Endothelial cell of umbilical vein (primary cell): ENCODE measurements at regions not wholly inside any gene's neighbourhood (a gene's known extent, or its start where the extent isn't known, plus 50 kb on each side); places are given as distances from the start of the nearest gene placed in this dataset.

Experiments
- BruUV-seq: library from RNA; stranded (reverse); fragments of 400-500 nt; replicated peaks from 2 replicates; lab custom pipeline; 2021; lab: Mats Ljungman, UMichigan
- CTCF ChIA-PET: fragments of 300-600, 350-600 bp; sonication (Branson Sonifier 250); formaldehyde crosslinking; loops from one replicate; lab custom pipeline; 2021; ENCODE audit warnings: antibody characterized with exemption, inconsistent platforms; lab: Charles Lee
- POLR2A ChIA-PET: fragments of 300-600, 350-600 bp; sonication (Branson Sonifier 250); formaldehyde crosslinking; loops from one replicate; lab custom pipeline; 2021; ENCODE audit warnings: antibody characterized with exemption, inconsistent platforms; lab: Charles Lee
- DNase-seq: peaks from one replicate; pipeline ENCODE4 v3.0.0-alpha.2; 2011; ENCODE audit warnings: low read depth, low spot score
- FAIRE-seq: peaks from 2 replicates; lab custom pipeline; 2011; peaks lifted over from hg19 to GRCh38; lab: Jason Lieb, UNC
- H2AFZ ChIP-seq: 2 replicates; pipeline ENCODE4 v1.6.0; 2012; ENCODE audit warnings: low read depth, low read length, control low read depth, inconsistent platforms
- H3K27ac ChIP-seq: 2 replicates; pipeline ENCODE4 v1.5.1; 2011; ENCODE audit warnings: low read depth, mild to moderate bottlenecking, control low read depth, low read length, moderate library complexity; ENCODE audit not compliant: insufficient read depth
- H3K27me3 ChIP-seq, 2 experiments: 2 replicates each; pipeline versions ENCODE4 v1.6.0 to v1.6.1; 2011; ENCODE audit warnings: low read length in 2 of 2, mixed read lengths in 1 of 2; ENCODE audit not compliant: control insufficient read depth in 2 of 2, insufficient read depth in 2 of 2
- H3K36me3 ChIP-seq, 2 experiments: 2 replicates in 1 of 2; 3 replicates in 1 of 2; pipeline ENCODE4 v1.5.1; 2011; ENCODE audit warnings: low read length in 2 of 2, mild to moderate bottlenecking in 1 of 2, moderate library complexity in 1 of 2; ENCODE audit not compliant: control insufficient read depth in 2 of 2, insufficient read depth in 2 of 2; ENCODE audit errors: extremely low read depth in 1 of 2
- H3K4me1 ChIP-seq: 3 replicates; pipeline ENCODE4 v1.5.1; 2011; ENCODE audit warnings: mild to moderate bottlenecking, low read length; ENCODE audit not compliant: control insufficient read depth, insufficient read depth; ENCODE audit errors: extremely low read depth
- H3K4me2 ChIP-seq: 2 replicates; pipeline ENCODE4 v1.6.1; 2011; ENCODE audit warnings: low read length, control low read depth, mixed read lengths; ENCODE audit not compliant: insufficient read depth
- H3K4me3 ChIP-seq, 3 experiments: fragments of 200-600 bp in 1 of 3; sonication (generic), shearing (Covaris generic) in 1 of 3; replicated peaks in 1 of 3; 2 replicates each; pipeline ENCODE4 v1.5.1; 2011 to 2016; ENCODE audit warnings: control low read depth in 3 of 3, low read length in 3 of 3, mild to moderate bottlenecking in 2 of 3, inconsistent platforms in 1 of 3, low read depth in 1 of 3, moderate library complexity in 1 of 3; ENCODE audit not compliant: insufficient read depth in 1 of 3
- H3K79me2 ChIP-seq: 2 replicates; pipeline ENCODE4 v1.6.0; 2012; ENCODE audit warnings: low read length, inconsistent platforms; ENCODE audit not compliant: control insufficient read depth, insufficient read depth
- H3K9ac ChIP-seq: replicated peaks from 2 replicates; pipeline ENCODE3; 2011; ENCODE audit warnings: low read length, control low read depth; ENCODE audit not compliant: insufficient read depth; ENCODE audit errors: extremely low read depth
- H3K9me1 ChIP-seq: replicated peaks from 3 replicates; pipeline ENCODE4 v1.6.0; 2011; ENCODE audit warnings: mild to moderate bottlenecking, low read length; ENCODE audit not compliant: control insufficient read depth, insufficient read depth; ENCODE audit errors: extremely low read depth
- H3K9me3 ChIP-seq: replicated peaks from 2 replicates; pipeline ENCODE4 v1.5.1; 2012; ENCODE audit warnings: low read length, inconsistent platforms; ENCODE audit not compliant: control insufficient read depth, insufficient read depth
- H4K20me1 ChIP-seq: replicated peaks from 2 replicates; pipeline ENCODE3; 2011; ENCODE audit warnings: mild to moderate bottlenecking, low read length; ENCODE audit not compliant: control insufficient read depth, insufficient read depth; ENCODE audit errors: extremely low read depth
- EZH2 ChIP-seq: IDR thresholded peaks from 2 replicates; pipeline ENCODE4 v1.6.1; 2012; ENCODE audit warnings: borderline replicate concordance, low read depth, mild to moderate bottlenecking, moderate library complexity, low read length, inconsistent platforms; ENCODE audit not compliant: severe bottlenecking
- FOS ChIP-seq: IDR thresholded peaks from 2 replicates; pipeline ENCODE4 v1.6.1; 2011; ENCODE audit warnings: mild to moderate bottlenecking, low read length, moderate library complexity, borderline replicate concordance; ENCODE audit not compliant: insufficient read depth
- GATA2 ChIP-seq: IDR thresholded peaks from 2 replicates; pipeline ENCODE4 v1.7.0; 2011; ENCODE audit warnings: low read depth, mild to moderate bottlenecking, moderate library complexity, mixed read lengths, low read length; ENCODE audit not compliant: insufficient read length, insufficient read depth
- JUN ChIP-seq: IDR thresholded peaks from 2 replicates; pipeline ENCODE4 v1.6.1; 2011; ENCODE audit warnings: borderline replicate concordance, low read depth; ENCODE audit not compliant: insufficient read length, insufficient read depth
- MAX ChIP-seq: IDR thresholded peaks from 2 replicates; pipeline ENCODE4 v1.6.1; 2011; ENCODE audit not compliant: insufficient read depth, insufficient read length
- MYC ChIP-seq: IDR thresholded peaks from one replicate; pipeline ENCODE4 v1.6.1; 2011; ENCODE audit warnings: mild to moderate bottlenecking, low read depth, low read length
- POLR2A ChIP-seq: IDR thresholded peaks from 2 replicates; pipeline ENCODE4 v1.6.1; 2012; ENCODE audit warnings: low read depth, mild to moderate bottlenecking, control low read depth, low read length
- POLR2AphosphoS5 ChIP-seq: IDR thresholded peaks from 2 replicates; pipeline ENCODE4 v1.6.1; 2012; ENCODE audit warnings: low read depth, mild to moderate bottlenecking, control low read depth, low read length, moderate library complexity; ENCODE audit not compliant: insufficient read depth
- dilution Hi-C: fragments of 300-500 bp; cut with MboI; formaldehyde crosslinking; loops from one replicate; pipeline ENCODE4 v1.15.0; 2019; ENCODE audit warnings: low sequenced_read_pairs; ENCODE audit not compliant: extremely low pct_ligation_motif_present
- intact Hi-C: fragments of 100-400 bp; cut with micrococcal nuclease; formaldehyde crosslinking; loops from one replicate; pipeline ENCODE4 v1.10.0; 2022
- TF ChIP-seq, protein P1 (sequence below), 2 donors: IDR thresholded peaks; 1 replicate in 1 of 2; 2 replicates in 1 of 2; pipeline ENCODE4 v1.5.1; 2011; ENCODE audit warnings: low read length in 2 of 2, mild to moderate bottlenecking in 2 of 2, moderate library complexity in 2 of 2, control low read depth in 1 of 2, inconsistent platforms in 1 of 2, low read depth in 1 of 2; ENCODE audit not compliant: insufficient read depth in 1 of 2; ENCODE audit errors: extremely low read depth in 1 of 2

DNA sequence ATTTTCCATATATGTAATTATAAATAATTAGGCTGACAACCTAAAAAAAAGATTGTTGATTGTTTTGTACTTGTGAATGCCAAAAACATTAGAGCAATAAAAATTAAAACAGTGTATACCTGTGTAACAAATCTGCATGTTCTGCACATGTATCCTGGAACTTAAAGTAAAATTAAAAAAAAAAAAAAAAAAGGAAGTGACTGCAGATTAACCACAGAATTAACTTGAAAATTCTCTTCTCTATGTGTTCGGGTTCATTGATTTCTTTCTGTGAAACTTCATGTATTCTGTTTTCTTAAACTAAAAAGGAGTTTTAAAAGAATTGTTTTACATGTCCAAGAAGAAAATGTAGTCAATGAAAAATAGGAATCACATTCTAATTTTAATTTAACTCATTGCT lies 95.7 kb downstream of the FASLG start:
- Histone ChIP-seq H3K9ac (no peak overlapping the region), H3K27me3 (no peaks in the 10 kb centered on the region), H3K27ac (no peak overlapping the region), H3K4me1 (no peaks in the 10 kb centered on the region), H3K79me2 (no peaks in the 10 kb centered on the region), H3K36me3 (no peaks in the 10 kb centered on the region), H4K20me1 (no peaks in the 10 kb centered on the region), H3K9me3 (no peaks in the 10 kb centered on the region), H2AFZ (no peak overlapping the region), H3K9me1 (no peaks in the 10 kb centered on the region), H3K4me2 (no peak overlapping the region), H3K4me3 (no peak overlapping the region)
- POLR2A ChIA-PET, result no interaction called here
- CTCF ChIA-PET, result no interaction called here
- BruUV-seq, result no TSS peak
- DNase-seq (no peak), FAIRE-seq (no peak)
- TF ChIP-seq JUN (no peak), POLR2A (no peak), MYC (no peak), MAX (no peak), GATA2 (no peak), POLR2AphosphoS5 (no peak), FOS (no peak), EZH2 (no peak)
- TF ChIP-seq, protein P1, sequence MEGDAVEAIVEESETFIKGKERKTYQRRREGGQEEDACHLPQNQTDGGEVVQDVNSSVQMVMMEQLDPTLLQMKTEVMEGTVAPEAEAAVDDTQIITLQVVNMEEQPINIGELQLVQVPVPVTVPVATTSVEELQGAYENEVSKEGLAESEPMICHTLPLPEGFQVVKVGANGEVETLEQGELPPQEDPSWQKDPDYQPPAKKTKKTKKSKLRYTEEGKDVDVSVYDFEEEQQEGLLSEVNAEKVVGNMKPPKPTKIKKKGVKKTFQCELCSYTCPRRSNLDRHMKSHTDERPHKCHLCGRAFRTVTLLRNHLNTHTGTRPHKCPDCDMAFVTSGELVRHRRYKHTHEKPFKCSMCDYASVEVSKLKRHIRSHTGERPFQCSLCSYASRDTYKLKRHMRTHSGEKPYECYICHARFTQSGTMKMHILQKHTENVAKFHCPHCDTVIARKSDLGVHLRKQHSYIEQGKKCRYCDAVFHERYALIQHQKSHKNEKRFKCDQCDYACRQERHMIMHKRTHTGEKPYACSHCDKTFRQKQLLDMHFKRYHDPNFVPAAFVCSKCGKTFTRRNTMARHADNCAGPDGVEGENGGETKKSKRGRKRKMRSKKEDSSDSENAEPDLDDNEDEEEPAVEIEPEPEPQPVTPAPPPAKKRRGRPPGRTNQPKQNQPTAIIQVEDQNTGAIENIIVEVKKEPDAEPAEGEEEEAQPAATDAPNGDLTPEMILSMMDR (IDR thresholded peaks at IDR 0.05; ENCODE audit: extremely low read depth in 1 of 2, insufficient read depth in 1 of 2, low read depth in 1 of 2, low read length in 2 of 2), result no peak
- intact Hi-C loops (no loop called here), dilution Hi-C loops (no loop called here)
